ENCODE measurements at regions not wholly inside any gene's neighbourhood (a gene's known extent, or its start where the extent isn't known, plus 50 kb on each side); places are given as distances from the start of the nearest gene placed in this dataset.

DNA sequence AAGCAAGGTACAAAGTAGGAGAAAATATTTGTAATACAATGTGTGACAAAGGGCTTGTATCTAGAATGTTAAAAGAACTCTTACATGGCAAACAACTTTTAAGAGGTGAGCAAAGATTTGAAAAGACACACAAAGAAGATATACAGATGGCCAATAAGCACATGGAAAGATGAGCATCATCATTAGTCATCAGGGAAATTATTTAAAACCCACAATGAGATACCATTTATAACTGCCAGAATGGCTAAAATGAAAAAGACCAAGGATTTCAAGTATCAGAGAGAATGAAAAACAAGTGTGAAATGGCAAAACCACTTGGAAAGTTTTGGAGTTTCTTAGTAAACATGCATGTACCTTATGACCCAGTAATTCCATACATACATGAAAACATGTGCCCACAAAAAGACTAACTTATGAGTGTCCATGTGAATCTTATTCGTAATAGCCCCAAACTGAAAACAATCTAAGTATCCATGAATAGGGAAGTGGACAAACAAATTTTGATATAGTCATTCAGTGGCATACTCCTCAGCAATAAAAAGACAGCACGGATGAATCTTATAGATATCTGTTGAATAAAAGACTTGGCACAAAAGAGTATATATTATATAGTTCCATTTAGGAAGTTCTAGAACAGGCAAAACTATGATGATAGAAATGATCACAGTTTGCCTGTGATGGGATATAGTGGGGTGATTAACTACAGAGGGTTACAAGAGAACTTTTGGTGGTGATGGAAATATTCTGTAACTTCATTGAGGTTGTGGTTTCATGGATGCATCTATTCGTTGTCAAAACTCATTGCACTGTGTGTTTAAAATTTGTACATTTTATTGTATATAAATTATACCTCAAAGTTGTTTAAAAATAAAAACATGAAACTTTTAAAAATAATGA lies 82.0 kb downstream of the DISP1 start:
- no peak for TF ChIP-seq CTCF (conservative IDR thresholded peaks at IDR 0.05)
- TF ChIP-seq EZH2 (IDR thresholded peaks at IDR 0.05; ENCODE audit: low read depth) = no peak

Measured in PC-9 (cell line).